WERI-Rb-1 (cell line): ENCODE measurements at regions not wholly inside any gene's neighbourhood (a gene's known extent, or its start where the extent isn't known, plus 50 kb on each side); places are given as distances from the start of the nearest gene placed in this dataset.
"Not testable (repeated sequence)": the region's sequence is repeated elsewhere in the genome, so short reads cannot be mapped to it uniquely, and the experiment has no call there.

Experiments
- DNase-seq: peaks from one replicate; pipeline ENCODE4 v3.0.0-alpha.2; 2020
- H3K27ac ChIP-seq: fragments of 250-450 bp; sonication (Bioruptor Pico); 2 replicates; pipeline ENCODE4 v1.5.1; 2020; ENCODE audit warnings: mild to moderate bottlenecking, moderate library complexity
- H3K27me3 ChIP-seq: fragments of 250-450 bp; sonication (Bioruptor Pico); 2 replicates; pipeline ENCODE4 v1.5.1; 2021; ENCODE audit warnings: mild to moderate bottlenecking, low read depth, moderate library complexity; ENCODE audit not compliant: insufficient read depth, severe bottlenecking
- H3K36me3 ChIP-seq: fragments of 250-450 bp; sonication (Bioruptor Pico); 2 replicates; pipeline ENCODE4 v1.5.1; 2020; ENCODE audit warnings: mild to moderate bottlenecking, moderate library complexity
- H3K4me3 ChIP-seq: 2 replicates; pipeline ENCODE4 v1.5.1; 2011; ENCODE audit warnings: low read depth, mild to moderate bottlenecking, control low read depth, low read length
- H3K9me3 ChIP-seq: fragments of 250-450 bp; sonication (Bioruptor Pico); 2 replicates; pipeline ENCODE4 v1.5.1; 2021; ENCODE audit warnings: mild to moderate bottlenecking, moderate library complexity; ENCODE audit not compliant: severe bottlenecking

DNA sequence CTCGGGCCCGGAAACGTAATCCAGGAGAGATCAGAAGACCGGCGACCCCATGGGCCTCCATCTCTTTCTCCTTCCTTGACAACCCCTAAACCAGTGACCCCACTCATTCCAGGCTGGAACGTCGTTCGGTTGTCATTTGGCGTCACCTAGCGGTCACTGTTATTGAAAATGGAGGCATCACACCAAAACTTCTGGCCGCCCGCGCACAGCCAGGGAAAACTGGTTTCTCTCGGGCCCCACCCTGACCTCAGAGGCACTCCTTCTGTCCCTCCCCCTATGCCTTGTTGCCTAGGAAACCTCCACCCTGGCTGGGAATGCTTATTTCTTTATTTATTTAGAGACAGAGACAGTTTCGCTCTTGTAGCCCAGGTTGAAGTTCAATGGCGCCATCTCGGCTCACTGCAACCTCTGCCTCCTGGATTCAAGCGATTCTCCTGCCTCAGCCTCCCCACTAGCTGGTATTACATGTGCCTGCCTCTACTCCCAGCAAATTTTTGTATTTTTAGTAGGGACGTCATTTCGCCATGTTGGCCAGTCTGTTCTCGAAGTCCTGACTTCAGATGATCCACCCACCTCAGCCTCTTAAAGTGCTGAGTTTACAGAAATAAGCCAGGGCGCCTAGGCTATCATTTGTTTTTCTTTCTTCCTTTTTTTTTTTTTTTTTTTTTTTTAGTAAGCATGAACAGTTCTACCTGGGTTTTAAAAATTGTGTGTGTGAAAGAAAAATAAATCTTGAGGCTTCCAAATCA lies 2144.1 kb upstream of the TPTE start:
- not testable (repeated sequence) for H3K27ac ChIP-seq, H3K9me3 ChIP-seq, H3K36me3 ChIP-seq, H3K27me3 ChIP-seq, DNase-seq, H3K4me3 ChIP-seq

DNA sequence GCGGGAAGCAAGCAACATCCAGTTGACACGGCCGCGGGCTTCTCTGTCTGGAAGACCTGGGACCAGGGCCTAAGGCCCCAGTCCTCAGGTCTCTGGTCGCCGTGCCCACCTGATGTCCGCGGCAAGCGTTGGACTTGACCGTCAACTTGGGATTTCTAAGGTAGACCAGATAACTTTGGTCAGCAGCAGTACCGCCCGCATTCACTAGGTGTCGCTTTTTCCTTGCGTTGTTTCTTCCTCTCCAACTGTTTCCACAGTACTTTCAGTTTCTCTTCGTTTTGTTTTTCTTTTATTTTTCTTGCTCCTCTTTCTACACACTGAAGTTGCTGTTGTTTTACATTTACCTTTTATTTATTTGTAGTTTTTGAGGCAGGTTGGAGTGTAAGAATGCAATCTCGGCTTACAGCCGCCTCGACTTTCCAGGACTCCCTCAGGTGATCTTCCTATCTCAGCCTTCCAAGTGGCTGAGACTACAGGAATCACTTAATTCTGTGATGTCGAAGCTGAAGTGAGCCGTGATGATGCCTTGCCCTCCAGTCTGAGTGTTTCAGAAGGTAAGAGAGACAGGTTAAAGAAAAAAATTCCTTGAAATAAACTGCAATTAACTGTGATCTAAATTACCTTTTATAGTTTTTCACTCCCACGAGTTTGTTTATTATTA lies 2140.8 kb upstream of the TPTE start:
- H3K4me3 ChIP-seq, H3K27ac ChIP-seq, H3K27me3 ChIP-seq, H3K36me3 ChIP-seq, DNase-seq, H3K9me3 ChIP-seq: not testable (repeated sequence)

GRCh38 chr21:8388169-8388939 lies 2133.0 kb upstream of the TPTE start:
- not testable (repeated sequence) for H3K27ac ChIP-seq, DNase-seq, H3K4me3 ChIP-seq

DNA sequence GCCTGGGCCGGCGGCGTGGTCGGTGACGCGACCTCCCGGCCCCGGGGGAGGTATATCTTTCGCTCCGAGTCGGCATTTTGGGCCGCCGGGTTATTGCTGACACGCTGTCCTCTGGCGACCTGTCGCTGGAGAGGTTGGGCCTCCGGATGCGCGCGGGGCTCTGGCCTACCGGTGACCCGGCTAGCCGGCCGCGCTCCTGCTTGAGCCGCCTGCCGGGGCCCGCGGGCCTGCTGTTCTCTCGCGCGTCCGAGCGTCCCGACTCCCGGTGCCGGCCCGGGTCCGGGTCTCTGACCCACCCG lies 2132.5 kb upstream of the TPTE start:
- DNase-seq = not testable (repeated sequence)

More at GRCh38 chr21:8388169-8388939, 2133.0 kb upstream of the TPTE start:
- not testable (repeated sequence) for H3K27me3 ChIP-seq, H3K9me3 ChIP-seq, H3K36me3 ChIP-seq

DNA sequence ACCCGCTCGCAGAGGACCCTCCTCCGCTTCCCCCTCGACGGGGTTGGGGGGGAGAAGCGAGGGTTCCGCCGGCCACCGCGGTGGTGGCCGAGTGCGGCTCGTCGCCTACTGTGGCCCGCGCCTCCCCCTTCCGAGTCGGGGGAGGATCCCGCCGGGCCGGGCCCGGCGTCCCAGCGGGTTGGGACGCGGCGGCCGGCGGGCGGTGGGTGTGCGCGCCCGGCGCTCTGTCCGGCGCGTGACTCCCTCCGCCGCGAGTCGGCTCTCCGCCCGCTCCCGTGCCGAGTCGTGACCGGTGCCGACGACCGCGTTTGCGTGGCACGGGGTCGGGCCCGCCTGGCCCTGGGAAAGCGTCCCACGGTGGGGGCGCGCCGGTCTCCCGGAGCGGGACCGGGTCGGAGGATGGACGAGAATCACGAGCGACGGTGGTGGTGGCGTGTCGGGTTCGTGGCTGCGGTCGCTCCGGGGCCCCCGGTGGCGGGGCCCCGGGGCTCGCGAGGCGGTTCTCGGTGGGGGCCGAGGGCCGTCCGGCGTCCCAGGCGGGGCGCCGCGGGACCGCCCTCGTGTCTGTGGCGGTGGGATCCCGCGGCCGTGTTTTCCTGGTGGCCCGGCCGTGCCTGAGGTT lies 2130.7 kb upstream of the TPTE start:
- H3K27me3 ChIP-seq, H3K36me3 ChIP-seq, H3K4me3 ChIP-seq, H3K9me3 ChIP-seq, H3K27ac ChIP-seq, DNase-seq: not testable (repeated sequence)

More for the DNA sequence above, 2132.5 kb upstream of the TPTE start:
- H3K27me3 ChIP-seq, H3K4me3 ChIP-seq, H3K27ac ChIP-seq, H3K36me3 ChIP-seq, H3K9me3 ChIP-seq: not testable (repeated sequence)

DNA sequence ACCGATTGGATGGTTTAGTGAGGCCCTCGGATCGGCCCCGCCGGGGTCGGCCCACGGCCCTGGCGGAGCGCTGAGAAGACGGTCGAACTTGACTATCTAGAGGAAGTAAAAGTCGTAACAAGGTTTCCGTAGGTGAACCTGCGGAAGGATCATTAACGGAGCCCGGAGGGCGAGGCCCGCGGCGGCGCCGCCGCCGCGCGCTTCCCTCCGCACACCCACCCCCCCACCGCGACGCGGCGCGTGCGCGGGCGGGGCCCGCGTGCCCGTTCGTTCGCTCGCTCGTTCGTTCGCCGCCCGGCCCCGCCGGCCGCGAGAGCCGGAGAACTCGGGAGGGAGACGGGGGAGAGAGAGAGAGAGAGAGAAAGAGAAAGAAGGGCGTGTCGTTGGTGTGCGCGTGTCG lies 2127.0 kb upstream of the TPTE start:
- H3K27ac ChIP-seq, H3K36me3 ChIP-seq, H3K4me3 ChIP-seq, H3K9me3 ChIP-seq, DNase-seq, H3K27me3 ChIP-seq: not testable (repeated sequence)

DNA sequence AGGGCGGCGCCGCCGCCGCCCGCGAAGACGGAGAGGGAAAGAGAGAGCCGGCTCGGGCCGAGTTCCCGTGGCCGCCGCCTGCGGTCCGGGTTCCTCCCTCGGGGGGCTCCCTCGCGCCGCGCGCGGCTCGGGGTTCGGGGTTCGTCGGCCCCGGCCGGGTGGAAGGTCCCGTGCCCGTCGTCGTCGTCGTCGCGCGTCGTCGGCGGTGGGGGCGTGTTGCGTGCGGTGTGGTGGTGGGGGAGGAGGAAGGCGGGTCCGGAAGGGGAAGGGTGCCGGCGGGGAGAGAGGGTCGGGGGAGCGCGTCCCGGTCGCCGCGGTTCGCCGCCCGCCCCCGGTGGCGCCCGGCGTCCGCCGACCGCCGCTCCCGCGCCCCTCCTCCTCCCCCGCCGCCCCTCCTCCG lies 2125.4 kb upstream of the TPTE start:
- not testable (repeated sequence) for DNase-seq, H3K4me3 ChIP-seq, H3K9me3 ChIP-seq, H3K27ac ChIP-seq, H3K27me3 ChIP-seq, H3K36me3 ChIP-seq

DNA sequence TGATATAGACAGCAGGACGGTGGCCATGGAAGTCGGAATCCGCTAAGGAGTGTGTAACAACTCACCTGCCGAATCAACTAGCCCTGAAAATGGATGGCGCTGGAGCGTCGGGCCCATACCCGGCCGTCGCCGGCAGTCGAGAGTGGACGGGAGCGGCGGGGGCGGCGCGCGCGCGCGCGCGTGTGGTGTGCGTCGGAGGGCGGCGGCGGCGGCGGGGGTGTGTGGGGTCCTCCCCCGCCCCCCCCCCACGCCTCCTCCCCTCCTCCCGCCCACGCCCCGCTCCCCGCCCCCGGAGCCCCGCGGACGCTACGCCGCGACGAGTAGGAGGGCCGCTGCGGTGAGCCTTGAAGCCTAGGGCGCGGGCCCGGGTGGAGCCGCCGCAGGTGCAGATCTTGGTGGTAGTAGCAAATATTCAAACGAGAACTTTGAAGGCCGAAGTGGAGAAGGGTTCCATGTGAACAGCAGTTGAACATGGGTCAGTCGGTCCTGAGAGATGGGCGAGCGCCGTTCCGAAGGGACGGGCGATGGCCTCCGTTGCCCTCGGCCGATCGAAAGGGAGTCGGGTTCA lies 2122.4 kb upstream of the TPTE start:
- not testable (repeated sequence) for H3K9me3 ChIP-seq, H3K27ac ChIP-seq, H3K36me3 ChIP-seq, H3K4me3 ChIP-seq, H3K27me3 ChIP-seq, DNase-seq

- not testable (repeated sequence) for DNase-seq, H3K27ac ChIP-seq, H3K4me3 ChIP-seq, H3K27me3 ChIP-seq, H3K9me3 ChIP-seq, H3K36me3 ChIP-seq
Measured at GRCh38 chr21:8399866-8400265, 2121.5 kb upstream of the TPTE start.

DNA sequence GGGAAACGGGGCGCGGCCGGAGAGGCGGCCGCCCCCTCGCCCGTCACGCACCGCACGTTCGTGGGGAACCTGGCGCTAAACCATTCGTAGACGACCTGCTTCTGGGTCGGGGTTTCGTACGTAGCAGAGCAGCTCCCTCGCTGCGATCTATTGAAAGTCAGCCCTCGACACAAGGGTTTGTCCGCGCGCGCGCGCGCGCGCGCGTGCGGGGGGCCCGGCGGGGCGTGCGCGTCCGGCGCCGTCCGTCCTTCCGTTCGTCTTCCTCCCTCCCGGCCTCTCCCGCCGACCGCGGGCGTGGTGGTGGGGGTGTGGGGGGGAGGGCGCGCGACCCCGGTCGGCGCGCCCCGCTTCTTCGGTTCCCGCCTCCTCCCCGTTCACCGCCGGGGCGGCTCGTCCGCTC lies 2119.6 kb upstream of the TPTE start:
- not testable (repeated sequence) for H3K27me3 ChIP-seq, H3K4me3 ChIP-seq, DNase-seq, H3K27ac ChIP-seq, H3K9me3 ChIP-seq, H3K36me3 ChIP-seq

GRCh38 chr21:8406331-8406730 lies 2115.1 kb upstream of the TPTE start:
- not testable (repeated sequence) for H3K27ac ChIP-seq, H3K9me3 ChIP-seq, H3K36me3 ChIP-seq, H3K4me3 ChIP-seq, DNase-seq, H3K27me3 ChIP-seq

DNA sequence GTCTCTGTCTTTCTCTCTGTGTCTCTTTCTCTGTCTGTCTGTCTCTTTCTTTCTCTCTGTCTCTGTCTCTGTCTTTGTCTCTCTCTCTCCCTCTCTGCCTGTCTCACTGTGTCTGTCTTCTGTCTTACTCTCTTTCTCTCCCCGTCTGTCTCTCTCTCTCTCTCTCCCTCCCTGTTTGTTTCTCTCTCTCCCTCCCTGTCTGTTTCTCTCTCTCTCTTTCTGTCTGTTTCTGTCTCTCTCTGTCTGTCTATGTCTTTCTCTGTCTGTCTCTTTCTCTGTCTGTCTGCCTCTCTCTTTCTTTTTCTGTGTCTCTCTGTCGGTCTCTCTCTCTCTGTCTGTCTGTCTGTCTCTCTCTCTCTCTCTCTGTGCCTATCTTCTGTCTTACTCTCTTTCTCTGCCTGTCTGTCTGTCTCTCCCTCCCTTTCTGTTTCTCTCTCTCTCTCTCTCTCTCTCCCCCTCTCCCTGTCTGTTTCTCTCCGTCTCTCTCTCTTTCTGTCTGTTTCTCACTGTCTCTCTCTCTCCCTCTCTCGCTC lies 2110.2 kb upstream of the TPTE start:
- DNase-seq, H3K36me3 ChIP-seq, H3K27ac ChIP-seq, H3K9me3 ChIP-seq, H3K27me3 ChIP-seq, H3K4me3 ChIP-seq: not testable (repeated sequence)

GRCh38 chr21:8419925-8420560 lies 2101.3 kb upstream of the TPTE start:
- not testable (repeated sequence) for H3K27me3 ChIP-seq, H3K9me3 ChIP-seq, H3K4me3 ChIP-seq, H3K36me3 ChIP-seq, H3K27ac ChIP-seq
- DNase-seq = peak; percentile 0
